Fibroblast of peridontal ligament (primary cell): ENCODE measurements at regions not wholly inside any gene's neighbourhood (a gene's known extent, or its start where the extent isn't known, plus 50 kb on each side); places are given as distances from the start of the nearest gene placed in this dataset.
"Not testable (repeated sequence)": the region's sequence is repeated elsewhere in the genome, so short reads cannot be mapped to it uniquely, and the experiment has no call there.

Experiments
- DNase-seq: peaks from one replicate; pipeline ENCODE4 v3.0.0-alpha.2; 2010; ENCODE audit errors: extremely low read depth

DNA sequence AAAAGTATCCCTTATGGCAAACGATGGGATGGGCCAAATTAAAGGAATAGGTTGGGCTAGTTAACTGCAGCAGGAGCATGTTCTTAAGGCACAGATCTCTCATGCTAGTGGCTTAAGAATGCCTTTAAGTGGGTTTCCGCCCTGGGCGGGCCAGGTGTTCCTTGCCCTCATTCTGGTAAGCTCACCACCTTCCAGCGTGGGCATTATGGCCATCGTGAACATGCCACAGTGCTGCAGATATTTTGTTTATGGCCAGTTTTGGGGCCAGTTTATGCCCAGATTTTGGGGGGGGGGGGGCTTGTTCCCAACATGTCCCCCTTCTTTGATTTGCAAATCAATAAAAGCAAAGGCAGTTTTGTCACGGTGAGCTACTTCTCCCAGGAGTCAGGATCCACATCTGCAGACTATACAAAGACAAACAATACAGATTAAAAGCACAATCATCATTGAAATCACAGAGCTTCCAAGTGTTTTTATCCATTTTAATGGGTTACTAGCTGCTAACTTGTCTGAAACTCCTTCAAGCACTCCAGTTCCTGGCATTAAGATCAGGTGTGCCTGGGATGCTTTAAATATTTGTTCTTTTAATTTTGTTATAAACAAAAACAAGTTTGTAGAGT is 563.3 kb upstream of the MBL2 start:
- DNase-seq: not testable (repeated sequence)

- no peak for DNase-seq
Measured at GRCh38 chr10:53331460-53331859, 558.9 kb upstream of the MBL2 start.

GRCh38 chr10:53326401-53327305 is 554.1 kb upstream of the MBL2 start:
- peak; percentile 22 for DNase-seq

DNA sequence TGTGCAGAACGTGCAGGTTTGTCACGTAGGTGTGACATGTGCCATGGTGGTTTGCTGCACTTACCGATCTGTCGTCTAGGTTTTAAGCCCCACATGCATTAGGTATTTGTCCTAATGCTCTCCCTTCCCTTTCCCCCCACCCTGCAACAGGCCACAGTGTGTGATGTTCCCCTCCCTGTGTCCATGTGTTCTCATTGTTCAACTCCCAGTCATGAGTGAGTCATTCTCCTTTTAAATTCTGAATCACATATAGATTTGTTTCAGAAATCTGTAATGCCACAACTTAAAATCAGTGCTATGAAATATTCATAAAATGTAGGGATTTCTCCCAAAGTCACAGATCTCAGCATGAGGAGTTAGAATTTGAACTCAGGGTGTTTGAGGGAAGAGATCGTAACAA is 552.5 kb upstream of the MBL2 start:
- DNase-seq: peak; percentile 13

GRCh38 chr10:53315709-53316108 is 543.1 kb upstream of the MBL2 start:
- peak; percentile 40 for DNase-seq

- peak; percentile 90 for DNase-seq
Measured at GRCh38 chr10:53314876-53315275, 542.3 kb upstream of the MBL2 start.

DNA sequence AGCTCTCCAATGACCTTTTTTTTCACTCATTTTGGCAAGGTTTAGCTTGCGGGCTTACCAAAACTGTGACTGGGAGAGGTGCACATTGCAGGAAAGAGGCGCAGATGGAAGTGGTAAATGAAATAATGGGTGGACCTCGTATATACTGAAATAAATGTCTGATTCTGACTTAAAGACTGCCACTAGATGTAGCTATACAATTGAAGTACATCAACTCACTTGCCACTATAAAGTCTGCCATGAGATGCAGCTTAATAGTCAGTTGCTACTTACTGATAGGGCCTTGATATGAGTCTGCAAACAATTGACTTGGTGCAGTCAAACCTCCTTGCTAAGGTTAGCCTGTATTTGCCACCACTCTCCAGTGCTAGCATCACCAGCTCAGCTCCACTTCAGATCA is 525.9 kb upstream of the MBL2 start:
- no peak for DNase-seq

- DNase-seq: no peak
Measured at GRCh38 chr10:53284615-53285182, 512.1 kb upstream of the MBL2 start.

GRCh38 chr10:53276797-53277196 is 504.2 kb upstream of the MBL2 start:
- DNase-seq: no peak

DNA sequence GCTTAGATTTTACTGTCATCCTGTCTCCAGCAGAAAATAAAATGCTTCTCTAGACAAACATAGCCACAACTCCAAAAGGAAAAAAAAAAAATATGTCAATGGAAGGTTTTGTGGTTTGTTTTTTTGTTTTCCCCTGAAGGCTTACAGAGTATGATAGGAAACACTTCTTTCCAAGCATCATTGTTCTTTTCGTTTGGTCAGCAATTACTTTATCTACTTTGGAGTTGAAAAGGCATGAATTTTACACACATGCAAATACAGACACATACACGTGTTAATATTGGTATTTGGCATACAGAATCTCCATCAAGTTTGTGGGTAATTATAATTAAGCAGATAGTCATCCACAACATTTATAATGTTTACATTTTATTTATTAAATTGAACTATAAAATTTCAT is 496.9 kb upstream of the MBL2 start:
- DNase-seq: no peak

DNA sequence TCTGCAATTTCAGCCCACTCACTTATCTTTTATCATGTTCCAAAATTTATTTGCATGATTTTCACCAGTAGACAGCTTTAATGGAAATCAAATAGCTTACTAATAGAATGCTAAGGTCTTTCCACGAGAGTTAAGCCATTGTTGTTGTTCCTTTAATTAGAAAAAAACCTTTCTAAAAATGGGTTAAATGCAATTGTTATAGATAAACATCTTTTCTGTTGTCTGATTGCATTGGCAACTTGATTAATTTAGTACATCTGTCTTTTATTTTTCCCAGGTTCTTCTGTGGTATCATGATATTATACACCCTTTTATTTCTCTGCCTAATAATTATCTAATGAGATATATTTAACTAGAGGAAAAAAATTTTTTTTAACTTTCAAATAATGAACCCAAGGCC is 487.6 kb upstream of the MBL2 start:
- DNase-seq: no peak

- DNase-seq: no peak
Measured at GRCh38 chr10:53256623-53257022, 484.0 kb upstream of the MBL2 start.

GRCh38 chr10:53255661-53256205 is 483.1 kb upstream of the MBL2 start:
- no peak for DNase-seq

DNA sequence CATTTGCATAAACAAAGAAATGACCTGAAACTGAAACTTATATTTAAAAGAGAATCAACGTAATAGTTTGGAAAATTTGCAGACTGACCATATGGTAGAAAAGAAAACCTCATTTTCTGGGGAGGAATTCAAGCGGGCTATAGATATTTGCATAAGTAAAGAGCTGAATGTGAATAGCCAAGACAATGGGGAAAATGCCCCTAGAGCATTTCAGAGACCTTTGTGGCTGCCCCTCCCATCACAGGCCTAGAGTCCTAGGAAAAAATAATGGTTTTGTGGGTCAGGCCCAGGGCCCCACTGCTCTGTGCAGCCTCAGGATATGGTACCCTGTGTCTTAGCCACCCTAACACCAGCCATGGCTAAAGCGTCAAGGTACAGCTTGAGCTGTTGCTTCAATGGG is 480.6 kb upstream of the MBL2 start:
- DNase-seq: no peak

DNA sequence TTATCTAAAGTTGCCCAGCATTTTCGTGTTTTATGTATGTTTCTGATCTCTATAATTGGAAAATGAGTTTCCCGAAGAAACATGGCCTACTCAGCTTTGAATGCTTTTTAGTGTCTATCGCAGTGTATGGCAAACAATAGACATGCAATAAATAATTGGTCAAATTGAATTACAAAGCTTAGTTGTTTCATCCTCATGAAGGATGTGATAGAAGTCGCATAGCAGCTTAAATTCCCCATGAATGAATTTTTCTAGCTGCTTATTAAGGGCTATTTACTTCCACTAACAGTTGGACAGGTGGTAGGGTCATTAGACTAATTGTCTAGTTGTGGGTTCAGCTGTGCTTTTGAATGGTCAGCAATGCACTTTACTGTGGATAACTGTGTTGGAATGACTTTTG is 467.3 kb upstream of the MBL2 start:
- DNase-seq: no peak

- no peak for DNase-seq
Measured at GRCh38 chr10:53236941-53237340, 464.4 kb upstream of the MBL2 start.

- no peak for DNase-seq
Measured at GRCh38 chr10:53233749-53234148, 461.2 kb upstream of the MBL2 start.

DNA sequence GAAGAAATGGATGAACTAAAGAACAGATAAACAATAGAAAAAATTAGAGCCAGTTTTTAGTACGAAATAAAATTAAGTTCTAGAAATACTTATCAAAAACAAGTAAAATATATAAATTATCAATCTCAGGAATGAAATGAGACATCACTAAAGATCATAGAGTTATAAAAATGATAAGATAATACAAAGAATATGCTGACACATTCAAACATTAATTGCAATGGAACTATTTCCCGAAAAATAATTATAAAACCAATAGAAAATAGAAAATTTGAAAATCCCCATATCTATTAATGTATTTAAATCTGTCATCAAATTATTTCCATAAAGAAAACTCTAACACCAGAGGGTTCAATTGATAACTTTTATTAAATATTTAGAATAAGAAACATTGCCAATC is 458.1 kb upstream of the MBL2 start:
- DNase-seq: no peak

GRCh38 chr10:53223851-53224250 is 451.3 kb upstream of the MBL2 start:
- DNase-seq: no peak

DNA sequence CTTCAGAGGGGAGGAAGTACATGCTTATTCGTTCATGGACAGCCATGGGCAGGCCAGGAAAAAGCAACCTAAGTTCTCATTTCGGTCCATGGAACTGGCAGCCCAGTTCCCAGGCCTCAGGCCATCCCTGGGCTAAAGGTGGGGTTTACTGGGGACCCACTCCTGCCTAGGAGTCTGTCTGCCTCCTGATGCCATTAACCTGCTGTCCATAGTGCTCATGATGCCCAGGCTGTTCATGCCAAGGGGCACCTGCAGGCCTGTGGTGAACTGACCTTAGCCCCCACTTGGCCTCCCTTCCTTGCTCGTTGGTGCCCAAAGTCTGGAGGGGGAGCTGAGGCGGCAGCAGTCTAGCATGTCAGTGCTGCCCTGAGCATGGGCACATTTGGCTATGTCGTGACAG is 450.2 kb upstream of the MBL2 start:
- DNase-seq: no peak

- DNase-seq: peak; percentile 5
Measured at GRCh38 chr10:53209944-53210611, 437.5 kb upstream of the MBL2 start.

GRCh38 chr10:53183733-53184132 is 411.1 kb upstream of the MBL2 start:
- DNase-seq: no peak
